ENCODE measurements at regions not wholly inside any gene's neighbourhood (a gene's known extent, or its start where the extent isn't known, plus 50 kb on each side); places are given as distances from the start of the nearest gene placed in this dataset.

DNA sequence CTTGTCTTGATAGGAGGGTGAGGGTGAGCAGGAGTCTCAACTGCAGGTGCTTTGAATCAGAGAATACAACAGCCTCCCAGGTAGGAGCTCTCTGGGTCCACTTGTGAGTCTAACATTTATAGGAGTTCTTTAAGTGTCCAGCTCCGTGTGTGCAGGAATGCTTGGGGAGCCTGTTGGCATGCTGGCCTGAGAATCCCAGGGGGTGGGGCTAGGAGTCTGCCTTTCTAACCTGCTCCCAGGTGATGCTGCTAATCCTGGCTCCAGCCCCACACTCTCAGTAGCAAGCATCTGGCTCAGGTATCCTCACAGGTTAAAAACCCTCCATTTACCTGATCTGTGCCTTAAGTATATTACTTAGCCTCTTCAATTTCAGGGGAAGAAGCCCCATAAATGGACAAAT, 368.9 kb downstream of the RBM26 start:
- in situ Hi-C loops (cut with MboI) = no loop called here
- H2AFZ ChIP-seq = no peak overlapping the region
- H3K27ac ChIP-seq = no peak overlapping the region
- H3K27me3 ChIP-seq (replicated peaks; ENCODE audit: insufficient read depth) = no peaks in the 10 kb centered on the region
- H3K4me1 ChIP-seq (ENCODE audit: insufficient read depth) = no peaks in the 10 kb centered on the region
- no peaks in the 10 kb centered on the region for H4K20me1 ChIP-seq (ENCODE audit: insufficient read depth)
- H3K4me3 ChIP-seq = no peak overlapping the region
- no peaks in the 10 kb centered on the region for H3K79me2 ChIP-seq (ENCODE audit: insufficient read depth)
- H3K4me2 ChIP-seq (ENCODE audit: unreplicated experiment) = no peak overlapping the region
- TF ChIP-seq EZH2phosphoT487 (IDR thresholded peaks at IDR 0.05; ENCODE audit: insufficient read depth, low read depth) = no peak
- no peak for TF ChIP-seq EZH2 (IDR thresholded peaks at IDR 0.05; ENCODE audit: insufficient read depth, poor library complexity, severe bottlenecking)
- DNase-seq = no peak
- WGBS, 2 experiments (ENCODE audit: low coverage in 1 of 2, low lambda C conversion rate in 2 of 2, missing lambda C conversion rate in 2 of 2) = 0% methylated on average over 1 of the region's 1 CpG
- H3K9me3 ChIP-seq (ENCODE audit: low read depth) = no peaks in the 10 kb centered on the region
- no peaks in the 10 kb centered on the region for H3K36me3 ChIP-seq (ENCODE audit: low read depth)
- H3K9ac ChIP-seq = no peak overlapping the region
- H3F3A ChIP-seq (ENCODE audit: insufficient read depth) = no peaks in the 10 kb centered on the region
- H3K9me2 ChIP-seq (ENCODE audit: insufficient read depth) = no peaks in the 10 kb centered on the region

- H4K20me1 ChIP-seq (ENCODE audit: insufficient read depth) = no peaks in the 10 kb centered on the region
- no peaks in the 10 kb centered on the region for H3K27me3 ChIP-seq (replicated peaks; ENCODE audit: insufficient read depth)
- H3K36me3 ChIP-seq (ENCODE audit: low read depth) = no peaks in the 10 kb centered on the region
- TF ChIP-seq EZH2phosphoT487 (IDR thresholded peaks at IDR 0.05; ENCODE audit: insufficient read depth, low read depth) (no peak), EZH2 (IDR thresholded peaks at IDR 0.05; ENCODE audit: insufficient read depth, poor library complexity, severe bottlenecking) (no peak)
- no peaks in the 10 kb centered on the region for H3K79me2 ChIP-seq (ENCODE audit: insufficient read depth)
- H3K4me2 ChIP-seq (ENCODE audit: unreplicated experiment) = no peak overlapping the region
- H3K4me3 ChIP-seq = no peak overlapping the region
- in situ Hi-C loops (cut with MboI) = no loop called here
- H3K9ac ChIP-seq = no peak overlapping the region
- H3K27ac ChIP-seq = no peak overlapping the region
- WGBS, 2 experiments (ENCODE audit: low coverage in 1 of 2, low lambda C conversion rate in 2 of 2, missing lambda C conversion rate in 2 of 2) = 11 to 14% methylated on average over 7 of the region's 7 CpGs
- no peaks in the 10 kb centered on the region for H3K9me3 ChIP-seq (ENCODE audit: low read depth)
- no peaks in the 10 kb centered on the region for H3K4me1 ChIP-seq (ENCODE audit: insufficient read depth)
- H2AFZ ChIP-seq = no peak overlapping the region
- no peaks in the 10 kb centered on the region for H3K9me2 ChIP-seq (ENCODE audit: insufficient read depth)
- DNase-seq = no peak
- no peaks in the 10 kb centered on the region for H3F3A ChIP-seq (ENCODE audit: insufficient read depth)
Measured at GRCh38 chr13:79034341-79034740, 371.7 kb downstream of the RBM26 start.

DNA sequence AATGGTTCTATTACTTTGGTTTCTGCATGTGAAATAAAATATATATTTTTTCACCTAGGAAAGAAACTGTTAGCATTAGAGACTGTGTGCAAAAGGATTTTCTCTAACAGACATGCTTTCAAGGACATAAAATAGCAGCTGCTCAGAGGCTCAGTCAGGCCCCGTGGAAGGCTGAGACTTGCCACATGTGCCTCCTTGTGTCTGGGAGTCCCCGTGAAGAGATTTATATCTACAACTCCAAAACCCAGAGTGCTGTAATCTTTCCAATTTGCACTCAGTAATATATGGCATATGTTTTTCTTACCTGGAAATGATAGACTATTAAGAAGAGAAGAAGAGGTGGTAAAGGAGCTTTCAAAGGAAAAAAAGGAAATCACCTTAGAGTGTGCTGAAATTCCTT, 371.6 kb upstream of the OBI1 start:
- DNase-seq = no peak
- Histone ChIP-seq H3K9ac (no peak overlapping the region), H3K79me2 (ENCODE audit: insufficient read depth) (no peaks in the 10 kb centered on the region), H3K27me3 (replicated peaks; ENCODE audit: insufficient read depth) (no peaks in the 10 kb centered on the region), H3K4me2 (ENCODE audit: unreplicated experiment) (no peak overlapping the region), H3K4me1 (ENCODE audit: insufficient read depth) (no peaks in the 10 kb centered on the region), H3K9me2 (ENCODE audit: insufficient read depth) (no peaks in the 10 kb centered on the region), H2AFZ (no peak overlapping the region), H4K20me1 (ENCODE audit: insufficient read depth) (no peaks in the 10 kb centered on the region), H3K4me3 (no peak overlapping the region), H3F3A (ENCODE audit: insufficient read depth) (no peaks in the 10 kb centered on the region), H3K36me3 (ENCODE audit: low read depth) (no peaks in the 10 kb centered on the region), H3K9me3 (ENCODE audit: low read depth) (no peaks in the 10 kb centered on the region), H3K27ac (no peak overlapping the region)
- 5 to 7% methylated on average over 2 of the region's 2 CpGs for WGBS, 2 experiments (ENCODE audit: low coverage in 1 of 2, low lambda C conversion rate in 2 of 2, missing lambda C conversion rate in 2 of 2)
- in situ Hi-C loops (cut with MboI) = no loop called here
- no peak for TF ChIP-seq EZH2 (IDR thresholded peaks at IDR 0.05; ENCODE audit: insufficient read depth, poor library complexity, severe bottlenecking)
- no peak for TF ChIP-seq EZH2phosphoT487 (IDR thresholded peaks at IDR 0.05; ENCODE audit: insufficient read depth, low read depth)

DNA sequence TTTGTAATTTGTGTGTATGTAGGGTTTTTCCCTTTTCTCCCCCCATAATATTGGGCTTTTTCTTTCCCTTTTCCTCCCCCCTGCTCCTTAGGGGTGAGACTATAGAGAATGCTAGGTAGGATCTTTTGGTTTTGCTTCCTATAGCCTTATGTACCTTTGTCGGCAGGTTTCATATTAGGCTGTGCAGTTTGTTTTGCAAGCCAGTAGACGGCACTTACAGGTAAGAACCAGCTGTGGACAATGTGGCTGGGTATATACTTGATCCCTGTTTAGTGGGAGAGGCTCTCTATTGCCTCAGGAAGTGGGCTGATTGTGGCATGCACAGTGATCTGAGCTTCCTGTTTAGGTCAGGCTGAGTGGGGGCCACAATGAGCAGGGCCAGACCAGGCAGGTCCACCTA, 359.2 kb upstream of the OBI1 start:
- Histone ChIP-seq H3F3A (ENCODE audit: insufficient read depth) (no peaks in the 10 kb centered on the region), H3K79me2 (ENCODE audit: insufficient read depth) (no peaks in the 10 kb centered on the region), H3K4me1 (ENCODE audit: insufficient read depth) (no peaks in the 10 kb centered on the region), H3K4me2 (ENCODE audit: unreplicated experiment) (no peak overlapping the region), H3K9me3 (ENCODE audit: low read depth) (no peaks in the 10 kb centered on the region), H3K36me3 (ENCODE audit: low read depth) (no peaks in the 10 kb centered on the region), H3K27me3 (replicated peaks; ENCODE audit: insufficient read depth) (no peaks in the 10 kb centered on the region), H3K4me3 (no peak overlapping the region), H3K9ac (no peak overlapping the region), H4K20me1 (ENCODE audit: insufficient read depth) (no peaks in the 10 kb centered on the region), H3K27ac (no peak overlapping the region), H3K9me2 (ENCODE audit: insufficient read depth) (no peaks in the 10 kb centered on the region), H2AFZ (no peak overlapping the region)
- WGBS, 2 experiments (ENCODE audit: low coverage in 1 of 2, low lambda C conversion rate in 2 of 2, missing lambda C conversion rate in 2 of 2) = 55 to 57% methylated on average over 2 of the region's 2 CpGs
- no peak for DNase-seq
- TF ChIP-seq EZH2phosphoT487 (IDR thresholded peaks at IDR 0.05; ENCODE audit: insufficient read depth, low read depth) (no peak), EZH2 (IDR thresholded peaks at IDR 0.05; ENCODE audit: insufficient read depth, poor library complexity, severe bottlenecking) (no peak)
- in situ Hi-C loops (cut with MboI) = no loop called here

- no peak for DNase-seq
- Histone ChIP-seq H4K20me1 (ENCODE audit: insufficient read depth) (no peaks in the 10 kb centered on the region), H3K27me3 (replicated peaks; ENCODE audit: insufficient read depth) (no peaks in the 10 kb centered on the region), H3K9me3 (ENCODE audit: low read depth) (no peaks in the 10 kb centered on the region), H3K79me2 (ENCODE audit: insufficient read depth) (no peaks in the 10 kb centered on the region), H3K36me3 (ENCODE audit: low read depth) (no peaks in the 10 kb centered on the region), H3K27ac (no peak overlapping the region), H2AFZ (no peak overlapping the region), H3K4me2 (ENCODE audit: unreplicated experiment) (no peak overlapping the region), H3K4me3 (no peak overlapping the region), H3K9me2 (ENCODE audit: insufficient read depth) (no peaks in the 10 kb centered on the region), H3K9ac (no peak overlapping the region), H3K4me1 (ENCODE audit: insufficient read depth) (no peaks in the 10 kb centered on the region), H3F3A (ENCODE audit: insufficient read depth) (no peaks in the 10 kb centered on the region)
- in situ Hi-C loops (cut with MboI) = no loop called here
- TF ChIP-seq EZH2phosphoT487 (IDR thresholded peaks at IDR 0.05; ENCODE audit: insufficient read depth, low read depth) = no peak
- TF ChIP-seq EZH2 (IDR thresholded peaks at IDR 0.05; ENCODE audit: insufficient read depth, poor library complexity, severe bottlenecking) = no peak
- WGBS, 2 experiments (ENCODE audit: low coverage in 1 of 2, low lambda C conversion rate in 2 of 2, missing lambda C conversion rate in 2 of 2) = 17 to 24% methylated on average over 2 of the region's 2 CpGs
Measured at GRCh38 chr13:79011179-79011578, 352.2 kb upstream of the OBI1 start.
